HCT116 (cell line): ENCODE measurements at regions not wholly inside any gene's neighbourhood (a gene's known extent, or its start where the extent isn't known, plus 50 kb on each side); places are given as distances from the start of the nearest gene placed in this dataset.

Experiments used
- ATAC-seq: fragments of 200-7000 bp; cut with Tn5 transposase; 2 replicates; pipeline ENCODE4 v1.9.1; 2020; ENCODE audit warnings: mild to moderate bottlenecking, moderate library complexity
- BruUV-seq: library from RNA; stranded (reverse); fragments of 400-500 nt; replicated peaks from 2 replicates; lab custom pipeline; 2021; lab: Mats Ljungman, UMichigan
- CTCF ChIA-PET: fragments of 300-600 bp; sonication (Branson Sonifier 250); formaldehyde crosslinking; loops from one replicate; lab custom pipeline; 2021; ENCODE audit warnings: antibody characterized with exemption; lab: Charles Lee
- POLR2A ChIA-PET: fragments of 300-600, 350-600 bp; sonication (Branson Sonifier 250); formaldehyde crosslinking; loops from one replicate; lab custom pipeline; 2021; ENCODE audit warnings: antibody characterized with exemption; lab: Charles Lee
- RAD21 ChIA-PET, 2 experiments: fragments of 300-600 bp; sonication (Branson Sonifier 250); formaldehyde crosslinking; loops; one replicate each; lab custom pipeline; 2023; ENCODE audit warnings: low total read pairs in 2 of 2; ENCODE audit not compliant: uncharacterized antibody in 2 of 2, unreplicated experiment in 2 of 2, low non-redundant PET in 1 of 2; lab: Charles Lee
- DNase-seq: peaks from one replicate; pipeline ENCODE4 v3.0.0-alpha.2; 2010; ENCODE audit warnings: low read depth, low spot score
- H2AFZ ChIP-seq: fragments of 200-600 bp; shearing (Covaris generic), sonication (generic); 2 replicates; pipeline ENCODE4 v1.6.1; 2017; ENCODE audit warnings: low read depth, mixed run types, mixed read lengths, antibody characterized with exemption, low read length; ENCODE audit not compliant: poor library complexity, severe bottlenecking
- H3K27ac ChIP-seq: 2 replicates; pipeline ENCODE4 v1.5.1; 2012; ENCODE audit warnings: low read depth, low read length
- H3K27me3 ChIP-seq: fragments of 200-600 bp; sonication (generic); 2 replicates; pipeline ENCODE4 v1.6.1; 2016; ENCODE audit warnings: mixed run types, low read length, mixed read lengths; ENCODE audit not compliant: insufficient read depth
- H3K36me3 ChIP-seq, 2 experiments: fragments of 200-500 bp in 1 of 2; fragments of 200-600 bp in 1 of 2; sonication (Bioruptor generic) in 1 of 2; sonication (generic) in 1 of 2; 2 replicates each; pipeline versions ENCODE4 v1.5.1 to v1.6.1; 2014 to 2016; ENCODE audit warnings: low read length in 2 of 2, inconsistent platforms in 1 of 2, mixed read lengths in 1 of 2, mixed run types in 1 of 2; ENCODE audit not compliant: insufficient read depth in 2 of 2, control insufficient read depth in 1 of 2
- H3K4me1 ChIP-seq, 2 experiments: fragments of 200-600 bp in 1 of 2; sonication (generic) in 1 of 2; 2 replicates each; pipeline versions ENCODE4 v1.5.1 to v1.6.1; 2012 to 2017; ENCODE audit warnings: low read length in 2 of 2, inconsistent platforms in 1 of 2, mild to moderate bottlenecking in 1 of 2, mixed read lengths in 1 of 2, mixed run types in 1 of 2, moderate library complexity in 1 of 2; ENCODE audit not compliant: insufficient read depth in 2 of 2, control insufficient read depth in 1 of 2
- H3K4me2 ChIP-seq: fragments of 200-600 bp; sonication (generic); 2 replicates; pipeline ENCODE4 v1.6.1; 2017; ENCODE audit warnings: mixed run types, low read length, mixed read lengths
- H3K4me3 ChIP-seq, 2 experiments: fragments of 200-600 bp in 1 of 2; sonication (generic) in 1 of 2; replicated peaks in 1 of 2; 2 replicates each; pipeline ENCODE4 v1.5.1; 2011 to 2016; ENCODE audit warnings: low read length in 2 of 2, control low read depth in 1 of 2, low read depth in 1 of 2, mild to moderate bottlenecking in 1 of 2, mixed read lengths in 1 of 2, mixed run types in 1 of 2
- H3K79me2 ChIP-seq: fragments of 200-600 bp; sonication (generic); 2 replicates; pipeline ENCODE4 v1.6.1; 2017; ENCODE audit warnings: mild to moderate bottlenecking, mixed run types, low read length, moderate library complexity, mixed read lengths; ENCODE audit not compliant: insufficient read depth
- H3K9ac ChIP-seq: fragments of 200-600 bp; sonication (generic); 2 replicates; pipeline ENCODE4 v1.6.1; 2016; ENCODE audit warnings: low read length, mixed read lengths
- H3K9me2 ChIP-seq: fragments of 200-600 bp; sonication (generic), shearing (Covaris generic); 2 replicates; pipeline ENCODE4 v1.6.1; 2017; ENCODE audit warnings: mixed run types, mild to moderate bottlenecking, moderate library complexity; ENCODE audit not compliant: insufficient read depth
- H3K9me3 ChIP-seq, 2 experiments: fragments of 200-500 bp in 1 of 2; fragments of 200-600 bp in 1 of 2; sonication (Bioruptor generic) in 1 of 2; sonication (generic) in 1 of 2; 2 replicates each; pipeline ENCODE4 v1.6.1; 2014 to 2017; ENCODE audit warnings: low read length in 2 of 2, mixed read lengths in 2 of 2, inconsistent platforms in 1 of 2, low read depth in 1 of 2, mild to moderate bottlenecking in 1 of 2, mixed run types in 1 of 2, moderate library complexity in 1 of 2; ENCODE audit not compliant: control insufficient read depth in 1 of 2, insufficient read depth in 1 of 2
- H4K20me1 ChIP-seq: fragments of 200-600 bp; sonication (generic), shearing (Covaris generic); 2 replicates; pipeline ENCODE4 v1.6.1; 2017; ENCODE audit warnings: mixed run types, mild to moderate bottlenecking, moderate library complexity; ENCODE audit not compliant: insufficient read depth
- CBX3 ChIP-seq: IDR thresholded peaks from 2 replicates; pipeline ENCODE4 v1.6.1; 2012; ENCODE audit warnings: low read depth
- CEBPB ChIP-seq: IDR thresholded peaks from 2 replicates; pipeline ENCODE4 v1.6.1; 2012; ENCODE audit warnings: low read depth
- EGR1 ChIP-seq: IDR thresholded peaks from 2 replicates; pipeline ENCODE4 v1.6.1; 2012; ENCODE audit warnings: low read depth
- ELF1 ChIP-seq: IDR thresholded peaks from 2 replicates; pipeline ENCODE4 v1.6.1; 2012; ENCODE audit warnings: low read depth, borderline replicate concordance
- EZH2 ChIP-seq: fragments of 200-600 bp; sonication (generic); IDR thresholded peaks from 2 replicates; pipeline ENCODE4 v1.6.1; 2017; ENCODE audit warnings: antibody characterized with exemption, mixed run types
- EZH2phosphoT487 ChIP-seq: fragments of 200-600 bp; IDR thresholded peaks from 2 replicates; pipeline ENCODE4 v1.6.1; 2018; ENCODE audit warnings: antibody characterized with exemption, borderline replicate concordance
- FOSL1 ChIP-seq: IDR thresholded peaks from 2 replicates; pipeline ENCODE4 v1.6.1; 2012; ENCODE audit warnings: low read depth
- JUND ChIP-seq: IDR thresholded peaks from 2 replicates; pipeline ENCODE4 v1.6.1; 2012
- POLR2A ChIP-seq: IDR thresholded peaks from 2 replicates; pipeline ENCODE4 v1.7.0; 2011; ENCODE audit warnings: borderline replicate concordance; ENCODE audit not compliant: insufficient read depth, insufficient read length; ENCODE audit errors: extremely low read depth
- SIN3A ChIP-seq: IDR thresholded peaks from 2 replicates; pipeline ENCODE4 v1.6.1; 2012; ENCODE audit warnings: low read depth
- SP1 ChIP-seq: IDR thresholded peaks from 2 replicates; pipeline ENCODE4 v1.6.1; 2012; ENCODE audit warnings: low read depth
- SRF ChIP-seq: IDR thresholded peaks from 2 replicates; pipeline ENCODE4 v1.6.1; 2012; ENCODE audit warnings: low read depth
- YY1 ChIP-seq: IDR thresholded peaks from 2 replicates; pipeline ENCODE4 v1.6.1; 2011; ENCODE audit warnings: low read length, low read depth, moderate library complexity, mild to moderate bottlenecking; ENCODE audit not compliant: insufficient replicate concordance; ENCODE audit errors: extremely low read depth
- ZFX ChIP-seq: fragments of 450-650 bp; IDR thresholded peaks from 2 replicates; pipeline ENCODE4 v1.6.1; 2017
- ZNF274 ChIP-seq: fragments of 200-500 bp; sonication (Bioruptor generic); IDR thresholded peaks from 2 replicates; pipeline ENCODE4 v1.6.1; 2014; ENCODE audit warnings: mild to moderate bottlenecking, low read depth, low read length, inconsistent platforms
- intact Hi-C: fragments of 100-400 bp; cut with micrococcal nuclease; formaldehyde crosslinking; loops from 2 replicates; pipeline ENCODE4 v1.10.0; 2022
- TF ChIP-seq, protein P1 (sequence below): IDR thresholded peaks from 2 replicates; pipeline ENCODE4 v1.6.1; 2012
- TF ChIP-seq, protein P2 (sequence below): IDR thresholded peaks from 2 replicates; pipeline ENCODE4 v1.6.1; 2012
- TF ChIP-seq, protein P3 (sequence below): IDR thresholded peaks from 2 replicates; pipeline ENCODE4 v1.6.1; 2012; ENCODE audit warnings: low read depth

DNA sequence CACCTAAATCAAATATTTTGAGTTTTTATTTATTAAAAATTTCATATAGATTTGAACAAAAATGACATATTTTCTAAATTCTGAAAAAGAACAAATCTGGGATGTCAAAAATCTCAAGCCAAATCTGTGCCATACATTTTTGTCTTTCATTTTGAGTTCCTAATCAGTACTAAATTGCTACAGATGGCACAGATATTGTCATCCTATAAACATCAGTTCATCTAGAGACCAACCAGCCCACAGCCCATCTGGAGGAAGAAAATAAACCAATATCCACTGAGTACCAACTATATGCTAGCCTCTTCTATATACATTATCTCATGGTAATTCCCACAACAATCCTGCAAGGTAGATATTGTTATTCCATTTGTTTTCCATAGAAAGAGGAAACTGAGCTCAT, 156.8 kb upstream of the ATP1B1 start:
- no peak overlapping the region for H2AFZ ChIP-seq
- TF ChIP-seq CEBPB (no peak), EZH2phosphoT487 (no peak), ZNF274 (no peak), CBX3 (no peak)
- TF ChIP-seq, all 23 proteins: peak for 0
- CTCF ChIA-PET, result no interaction called here
- POLR2A ChIA-PET, result no interaction called here
- DNase-seq, result no peak
- no peak for ATAC-seq
- intact Hi-C loops, result no loop called here
- no peaks in the 10 kb centered on the region for H3K4me1 ChIP-seq
- H4K20me1 ChIP-seq, result no peaks in the 10 kb centered on the region
- H3K9ac ChIP-seq, result no peak overlapping the region
- no peaks in the 10 kb centered on the region for H3K36me3 ChIP-seq
- H3K27me3 ChIP-seq, result no peaks in the 10 kb centered on the region
- no peak overlapping the region for H3K4me2 ChIP-seq
- no TSS peak for BruUV-seq
- no peaks in the 10 kb centered on the region for H3K9me3 ChIP-seq
- no peak overlapping the region for H3K27ac ChIP-seq
- no peaks in the 10 kb centered on the region for H3K79me2 ChIP-seq
- RAD21 ChIA-PET, result no interaction called here
- H3K4me3 ChIP-seq, result no peak overlapping the region
- no peaks in the 10 kb centered on the region for H3K9me2 ChIP-seq

DNA sequence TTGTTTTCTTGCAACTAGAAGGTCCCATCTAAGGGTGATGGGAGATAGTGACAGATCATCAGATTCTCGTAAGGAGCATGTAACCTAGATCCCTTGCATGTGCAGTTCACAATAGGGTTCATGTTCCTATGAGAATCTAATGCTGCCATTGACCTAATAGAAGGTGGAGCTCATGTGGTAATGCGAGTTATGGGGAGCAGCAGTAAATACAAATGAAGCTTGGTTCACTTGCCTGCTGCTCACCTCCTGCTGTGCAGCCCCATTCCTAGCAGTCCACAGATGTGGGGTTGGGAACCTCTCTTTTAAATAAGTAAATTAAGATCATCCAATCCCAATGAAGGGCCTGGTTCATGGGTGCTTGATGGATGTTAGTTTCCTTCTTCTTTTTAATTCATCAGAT, 148.7 kb upstream of the ATP1B1 start:
- H3K9me2 ChIP-seq, result no peaks in the 10 kb centered on the region
- no peak overlapping the region for H3K9ac ChIP-seq
- H3K79me2 ChIP-seq, result no peaks in the 10 kb centered on the region
- no TSS peak for BruUV-seq
- H3K9me3 ChIP-seq, result no peaks in the 10 kb centered on the region
- ChIA-PET CTCF (no interaction called here), POLR2A (no interaction called here), RAD21 (no interaction called here)
- H3K27ac ChIP-seq, result no peak overlapping the region
- H3K4me3 ChIP-seq, result no peak overlapping the region
- no peak overlapping the region for H2AFZ ChIP-seq
- no peak for DNase-seq
- TF ChIP-seq JUND (no peak), YY1 (no peak), SIN3A (no peak), EGR1 (no peak), ZFX (no peak), ZNF274 (no peak), CEBPB (no peak), EZH2 (no peak), SRF (no peak), EZH2phosphoT487 (no peak), POLR2A (no peak), SP1 (no peak), FOSL1 (no peak), ELF1 (no peak)
- TF ChIP-seq, protein P1, sequence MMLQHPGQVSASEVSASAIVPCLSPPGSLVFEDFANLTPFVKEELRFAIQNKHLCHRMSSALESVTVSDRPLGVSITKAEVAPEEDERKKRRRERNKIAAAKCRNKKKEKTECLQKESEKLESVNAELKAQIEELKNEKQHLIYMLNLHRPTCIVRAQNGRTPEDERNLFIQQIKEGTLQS, result no peak
- TF ChIP-seq, protein P2, sequence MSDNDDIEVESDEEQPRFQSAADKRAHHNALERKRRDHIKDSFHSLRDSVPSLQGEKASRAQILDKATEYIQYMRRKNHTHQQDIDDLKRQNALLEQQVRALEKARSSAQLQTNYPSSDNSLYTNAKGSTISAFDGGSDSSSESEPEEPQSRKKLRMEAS, result no peak
- TF ChIP-seq, protein P3, sequence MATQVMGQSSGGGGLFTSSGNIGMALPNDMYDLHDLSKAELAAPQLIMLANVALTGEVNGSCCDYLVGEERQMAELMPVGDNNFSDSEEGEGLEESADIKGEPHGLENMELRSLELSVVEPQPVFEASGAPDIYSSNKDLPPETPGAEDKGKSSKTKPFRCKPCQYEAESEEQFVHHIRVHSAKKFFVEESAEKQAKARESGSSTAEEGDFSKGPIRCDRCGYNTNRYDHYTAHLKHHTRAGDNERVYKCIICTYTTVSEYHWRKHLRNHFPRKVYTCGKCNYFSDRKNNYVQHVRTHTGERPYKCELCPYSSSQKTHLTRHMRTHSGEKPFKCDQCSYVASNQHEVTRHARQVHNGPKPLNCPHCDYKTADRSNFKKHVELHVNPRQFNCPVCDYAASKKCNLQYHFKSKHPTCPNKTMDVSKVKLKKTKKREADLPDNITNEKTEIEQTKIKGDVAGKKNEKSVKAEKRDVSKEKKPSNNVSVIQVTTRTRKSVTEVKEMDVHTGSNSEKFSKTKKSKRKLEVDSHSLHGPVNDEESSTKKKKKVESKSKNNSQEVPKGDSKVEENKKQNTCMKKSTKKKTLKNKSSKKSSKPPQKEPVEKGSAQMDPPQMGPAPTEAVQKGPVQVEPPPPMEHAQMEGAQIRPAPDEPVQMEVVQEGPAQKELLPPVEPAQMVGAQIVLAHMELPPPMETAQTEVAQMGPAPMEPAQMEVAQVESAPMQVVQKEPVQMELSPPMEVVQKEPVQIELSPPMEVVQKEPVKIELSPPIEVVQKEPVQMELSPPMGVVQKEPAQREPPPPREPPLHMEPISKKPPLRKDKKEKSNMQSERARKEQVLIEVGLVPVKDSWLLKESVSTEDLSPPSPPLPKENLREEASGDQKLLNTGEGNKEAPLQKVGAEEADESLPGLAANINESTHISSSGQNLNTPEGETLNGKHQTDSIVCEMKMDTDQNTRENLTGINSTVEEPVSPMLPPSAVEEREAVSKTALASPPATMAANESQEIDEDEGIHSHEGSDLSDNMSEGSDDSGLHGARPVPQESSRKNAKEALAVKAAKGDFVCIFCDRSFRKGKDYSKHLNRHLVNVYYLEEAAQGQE, result no peak
- no peaks in the 10 kb centered on the region for H3K27me3 ChIP-seq
- H3K36me3 ChIP-seq, result no peaks in the 10 kb centered on the region
- intact Hi-C loops, result no loop called here
- H3K4me1 ChIP-seq, result no peaks in the 10 kb centered on the region
- ATAC-seq, result no peak
- H4K20me1 ChIP-seq, result no peaks in the 10 kb centered on the region
- H3K4me2 ChIP-seq, result no peak overlapping the region
